ENCODE measurements at regions not wholly inside any gene's neighbourhood (a gene's known extent, or its start where the extent isn't known, plus 50 kb on each side); places are given as distances from the start of the nearest gene placed in this dataset.
A peak's percentile ranks its signal among the peaks of the same experiment; 100 is the strongest.

GRCh38 chr10:118465300-118465874 is 123.3 kb upstream of the FAM204A start:
- H3K9me3 Mint-ChIP-seq (ENCODE audit: low read depth): no peaks in the 10 kb centered on the region
- H3K27ac Mint-ChIP-seq: no peak overlapping the region
- no peak overlapping the region for H3K4me3 Mint-ChIP-seq
- no peaks in the 10 kb centered on the region for H3K4me1 Mint-ChIP-seq (ENCODE audit: low read depth)
- no peaks in the 10 kb centered on the region for H3K36me3 Mint-ChIP-seq
- H3K27me3 Mint-ChIP-seq: peaks cover 9% of the 10 kb centered on the region

- Mint-ChIP-seq H3K27ac (no peak overlapping the region), H3K4me1 (ENCODE audit: low read depth) (peaks cover 4% of the 10 kb centered on the region), H3K9me3 (ENCODE audit: low read depth) (no peaks in the 10 kb centered on the region), H3K4me3 (no peak overlapping the region), H3K36me3 (no peaks in the 10 kb centered on the region), H3K27me3 (peaks cover 10% of the 10 kb centered on the region)
Observed at GRCh38 chr10:118463740-118464139, 121.6 kb upstream of the FAM204A start.

DNA sequence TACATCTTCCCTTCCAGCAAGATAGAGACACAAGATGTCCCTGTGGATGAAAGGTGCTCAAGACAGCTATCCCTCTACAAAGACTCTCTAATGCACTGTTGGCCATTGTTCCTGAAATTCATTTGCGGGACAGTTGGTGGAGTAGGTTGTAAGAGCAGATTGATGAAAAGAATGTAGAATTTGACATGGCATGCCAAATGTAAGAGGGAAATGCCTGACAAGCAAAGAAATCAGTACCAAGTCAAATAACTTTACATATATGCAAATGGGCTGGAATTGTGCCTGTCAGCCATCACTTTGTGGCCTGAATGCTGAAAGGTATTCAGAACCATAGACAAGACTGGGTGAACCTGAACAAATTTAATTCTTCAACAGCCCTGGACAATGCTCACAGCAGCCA is 120.3 kb upstream of the FAM204A start:
- H3K9me3 Mint-ChIP-seq (ENCODE audit: low read depth): no peaks in the 10 kb centered on the region

GRCh38 chr10:118459642-118460193 is 117.6 kb upstream of the FAM204A start:
- peaks cover 15% of the 10 kb centered on the region for H3K27me3 Mint-ChIP-seq
- no peaks in the 10 kb centered on the region for H3K36me3 Mint-ChIP-seq
- H3K4me1 Mint-ChIP-seq (ENCODE audit: low read depth): peaks cover 4% of the 10 kb centered on the region
- no peak overlapping the region for H3K27ac Mint-ChIP-seq
- H3K4me3 Mint-ChIP-seq: peak overlapping the region; percentile 61
- no peaks in the 10 kb centered on the region for H3K9me3 Mint-ChIP-seq (ENCODE audit: low read depth)

More for the DNA sequence above, 120.3 kb upstream of the FAM204A start:
- Mint-ChIP-seq H3K27me3 (peaks cover 14% of the 10 kb centered on the region), H3K36me3 (no peaks in the 10 kb centered on the region), H3K4me1 (ENCODE audit: low read depth) (peaks cover 4% of the 10 kb centered on the region), H3K27ac (no peak overlapping the region), H3K4me3 (no peak overlapping the region)

DNA sequence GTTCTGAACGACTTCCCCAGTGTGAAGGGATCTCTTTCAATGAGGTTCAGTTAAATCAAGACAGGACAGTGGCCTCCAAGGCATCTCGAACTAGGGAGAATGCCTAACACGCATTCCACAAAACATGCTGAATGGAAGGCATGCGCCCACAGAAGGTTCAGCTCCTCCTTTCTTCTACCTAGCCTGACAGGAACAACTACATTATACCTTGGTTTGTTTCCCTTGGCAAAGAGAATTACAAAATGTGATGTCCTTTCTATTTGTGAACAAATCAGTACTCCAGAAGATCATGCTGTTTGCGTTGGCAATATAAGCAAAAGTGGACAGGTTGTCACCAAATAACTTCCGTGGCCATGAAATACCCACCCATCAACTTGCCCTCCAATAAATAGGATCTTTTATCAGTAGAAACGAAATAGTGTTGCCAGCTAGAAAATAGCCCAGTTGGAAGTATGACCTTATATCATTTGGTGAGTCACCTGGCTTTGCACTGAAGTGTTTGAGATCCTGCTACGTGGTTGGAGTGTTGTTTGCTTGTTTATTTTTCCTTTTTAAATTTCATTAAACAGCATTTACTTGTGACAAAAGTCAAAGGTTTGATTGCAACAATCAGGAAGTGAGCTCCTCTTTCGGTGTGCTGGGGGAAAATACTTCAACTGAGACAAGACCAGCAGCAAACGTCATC is 117.0 kb upstream of the FAM204A start:
- peak overlapping the region; percentile 61 for H3K4me3 Mint-ChIP-seq
- H3K9me3 Mint-ChIP-seq (ENCODE audit: low read depth): no peaks in the 10 kb centered on the region
- no peak overlapping the region for H3K27ac Mint-ChIP-seq
- H3K27me3 Mint-ChIP-seq: peaks cover 15% of the 10 kb centered on the region
- no peaks in the 10 kb centered on the region for H3K36me3 Mint-ChIP-seq
- H3K4me1 Mint-ChIP-seq (ENCODE audit: low read depth): peaks cover 4% of the 10 kb centered on the region

- H3K27me3 Mint-ChIP-seq: peaks cover 13% of the 10 kb centered on the region
- no peak overlapping the region for H3K27ac Mint-ChIP-seq
- no peaks in the 10 kb centered on the region for H3K9me3 Mint-ChIP-seq (ENCODE audit: low read depth)
- no peaks in the 10 kb centered on the region for H3K36me3 Mint-ChIP-seq
- H3K4me1 Mint-ChIP-seq (ENCODE audit: low read depth): peaks cover 4% of the 10 kb centered on the region
- H3K4me3 Mint-ChIP-seq: no peak overlapping the region
Observed at GRCh38 chr10:118457824-118458428, 115.8 kb upstream of the FAM204A start.

- peaks cover 2% of the 10 kb centered on the region for H3K36me3 Mint-ChIP-seq
- H3K4me3 Mint-ChIP-seq: no peak overlapping the region
- no peak overlapping the region for H3K27ac Mint-ChIP-seq
- peaks cover 6% of the 10 kb centered on the region for H3K9me3 Mint-ChIP-seq (ENCODE audit: low read depth)
- peaks cover 4% of the 10 kb centered on the region for H3K4me1 Mint-ChIP-seq (ENCODE audit: low read depth)
- peaks cover 8% of the 10 kb centered on the region for H3K27me3 Mint-ChIP-seq
Observed at GRCh38 chr10:118455181-118455695, 113.1 kb upstream of the FAM204A start.

- peaks cover 6% of the 10 kb centered on the region for H3K9me3 Mint-ChIP-seq (ENCODE audit: low read depth)
- no peak overlapping the region for H3K4me3 Mint-ChIP-seq
- H3K36me3 Mint-ChIP-seq: peaks cover 2% of the 10 kb centered on the region
- H3K27ac Mint-ChIP-seq: no peak overlapping the region
- H3K27me3 Mint-ChIP-seq: peaks cover 10% of the 10 kb centered on the region
- H3K4me1 Mint-ChIP-seq (ENCODE audit: low read depth): no peaks in the 10 kb centered on the region
Observed at GRCh38 chr10:118454211-118454610, 112.1 kb upstream of the FAM204A start.

- Mint-ChIP-seq H3K4me3 (no peak overlapping the region), H3K9me3 (ENCODE audit: low read depth) (peaks cover 6% of the 10 kb centered on the region), H3K36me3 (peaks cover 2% of the 10 kb centered on the region), H3K4me1 (ENCODE audit: low read depth) (no peaks in the 10 kb centered on the region), H3K27ac (no peak overlapping the region), H3K27me3 (peaks cover 16% of the 10 kb centered on the region)
Observed at GRCh38 chr10:118452098-118452497, 110.0 kb upstream of the FAM204A start.

DNA sequence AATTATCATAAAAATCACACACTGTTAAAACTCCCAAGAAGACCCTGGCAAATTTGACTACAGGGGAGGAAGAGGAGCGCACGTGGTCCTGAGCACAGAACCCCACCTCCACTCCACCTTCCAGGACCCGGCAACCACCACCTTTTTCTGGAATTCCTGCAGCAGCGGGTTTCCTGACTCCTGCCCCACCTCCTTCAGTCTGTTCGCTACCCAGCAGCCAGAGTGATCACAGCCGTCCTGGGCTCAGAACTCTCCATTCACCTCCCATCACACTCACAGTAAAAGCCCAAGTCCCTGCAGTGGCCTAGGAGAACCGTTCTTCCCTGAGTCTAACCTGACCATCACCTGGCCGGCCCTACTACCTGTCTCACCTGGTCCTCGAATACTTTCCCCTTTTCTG is 107.4 kb upstream of the FAM204A start:
- H3K27me3 Mint-ChIP-seq: peaks cover 14% of the 10 kb centered on the region
- peaks cover 2% of the 10 kb centered on the region for H3K36me3 Mint-ChIP-seq
- no peaks in the 10 kb centered on the region for H3K4me1 Mint-ChIP-seq (ENCODE audit: low read depth)
- H3K9me3 Mint-ChIP-seq (ENCODE audit: low read depth): peaks cover 6% of the 10 kb centered on the region
- no peak overlapping the region for H3K27ac Mint-ChIP-seq
- no peak overlapping the region for H3K4me3 Mint-ChIP-seq

- H3K27me3 Mint-ChIP-seq: peaks cover 14% of the 10 kb centered on the region
- no peaks in the 10 kb centered on the region for H3K4me1 Mint-ChIP-seq (ENCODE audit: low read depth)
- peaks cover 6% of the 10 kb centered on the region for H3K9me3 Mint-ChIP-seq (ENCODE audit: low read depth)
- no peak overlapping the region for H3K27ac Mint-ChIP-seq
- H3K4me3 Mint-ChIP-seq: no peak overlapping the region
- peaks cover 2% of the 10 kb centered on the region for H3K36me3 Mint-ChIP-seq
Observed at GRCh38 chr10:118448744-118449143, 106.6 kb upstream of the FAM204A start.

DNA sequence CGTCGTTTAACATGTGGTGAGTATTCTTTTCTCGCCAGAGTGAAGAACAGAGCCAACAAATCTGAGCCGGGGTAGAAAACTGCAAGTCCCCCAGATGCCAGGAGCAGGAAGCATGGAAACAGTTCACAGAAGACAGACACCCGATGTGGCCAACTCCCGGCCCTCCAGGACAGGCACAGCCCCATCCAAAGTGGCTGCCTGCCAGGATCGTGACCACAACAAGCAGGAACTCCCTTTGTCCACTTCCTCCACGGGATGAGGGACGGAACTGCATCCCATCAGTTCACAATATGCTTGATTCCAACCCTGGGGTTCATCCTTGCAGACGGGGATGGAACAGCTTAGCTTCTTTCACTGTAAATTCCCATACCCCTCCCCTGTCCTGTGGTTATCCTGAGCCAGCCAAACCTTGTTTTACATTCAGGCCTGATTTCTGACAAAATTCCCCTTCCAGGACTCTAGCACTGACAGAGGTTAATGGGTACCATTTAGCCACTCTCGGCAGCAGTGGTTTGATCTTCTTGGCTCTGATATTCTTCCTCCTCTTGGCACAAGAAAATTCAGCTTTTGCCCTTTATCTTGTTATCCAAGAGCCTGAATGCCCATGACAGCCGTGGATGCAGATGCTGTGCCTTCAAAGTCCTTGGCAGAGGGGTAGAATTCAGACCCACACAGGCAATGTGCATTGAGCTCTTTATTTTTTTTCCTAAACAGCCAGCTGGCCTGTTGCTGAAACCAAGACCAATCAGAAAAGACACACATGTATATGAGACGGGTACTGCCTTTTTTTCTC is 105.5 kb upstream of the FAM204A start:
- Mint-ChIP-seq H3K27me3 (peaks cover 14% of the 10 kb centered on the region), H3K4me1 (ENCODE audit: low read depth) (no peaks in the 10 kb centered on the region), H3K36me3 (peaks cover 2% of the 10 kb centered on the region), H3K4me3 (no peak overlapping the region), H3K9me3 (ENCODE audit: low read depth) (peaks cover 6% of the 10 kb centered on the region), H3K27ac (no peak overlapping the region)

DNA sequence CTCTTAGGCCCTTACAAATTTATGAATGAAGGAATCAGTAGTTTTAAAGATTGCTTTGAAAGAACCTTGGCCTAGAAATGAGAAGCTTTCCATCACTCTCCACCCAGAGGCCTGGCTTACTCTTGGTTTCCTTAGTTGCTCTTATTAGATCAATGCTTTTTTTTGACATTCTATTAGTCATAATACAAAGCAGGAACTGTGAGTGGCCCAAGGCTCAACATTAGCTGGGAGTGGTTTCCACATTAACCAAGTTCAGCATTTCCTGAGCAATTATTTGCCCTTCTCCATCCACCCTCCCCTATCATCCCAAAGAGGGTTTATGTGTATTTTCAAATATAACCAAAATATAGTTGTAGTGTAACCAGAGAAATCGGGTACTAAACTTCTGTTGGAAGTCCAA is 103.4 kb upstream of the FAM204A start:
- Mint-ChIP-seq H3K4me3 (no peak overlapping the region), H3K27me3 (peaks cover 14% of the 10 kb centered on the region), H3K9me3 (ENCODE audit: low read depth) (no peaks in the 10 kb centered on the region), H3K36me3 (no peaks in the 10 kb centered on the region), H3K27ac (no peak overlapping the region), H3K4me1 (ENCODE audit: low read depth) (no peaks in the 10 kb centered on the region)

DNA sequence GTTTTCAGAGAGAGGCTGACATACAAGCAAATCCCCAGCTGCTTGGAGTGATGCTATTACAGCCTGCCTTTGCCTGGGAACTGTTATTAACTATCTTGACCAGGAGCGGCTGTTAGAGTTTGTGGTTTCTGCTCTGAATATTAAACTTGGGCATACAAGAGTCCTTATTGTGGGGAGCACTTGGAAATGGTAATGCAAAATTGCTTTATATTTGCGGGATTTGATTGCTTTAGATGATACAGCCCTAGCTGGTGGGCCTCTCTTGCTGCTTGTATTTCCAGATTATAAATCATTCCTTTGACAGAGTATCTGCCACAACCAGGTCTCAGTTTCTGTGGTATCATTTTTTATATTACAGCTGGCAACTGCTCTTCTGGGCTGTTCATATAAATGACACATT is 101.9 kb upstream of the FAM204A start:
- Mint-ChIP-seq H3K27ac (no peak overlapping the region), H3K4me1 (ENCODE audit: low read depth) (no peaks in the 10 kb centered on the region), H3K36me3 (no peaks in the 10 kb centered on the region), H3K9me3 (ENCODE audit: low read depth) (no peaks in the 10 kb centered on the region), H3K27me3 (peaks cover 19% of the 10 kb centered on the region), H3K4me3 (no peak overlapping the region)

- H3K9me3 Mint-ChIP-seq (ENCODE audit: low read depth): no peaks in the 10 kb centered on the region
- no peak overlapping the region for H3K27ac Mint-ChIP-seq
- H3K27me3 Mint-ChIP-seq: peaks cover 20% of the 10 kb centered on the region
- H3K4me3 Mint-ChIP-seq: no peak overlapping the region
- no peaks in the 10 kb centered on the region for H3K36me3 Mint-ChIP-seq
- H3K4me1 Mint-ChIP-seq (ENCODE audit: low read depth): no peaks in the 10 kb centered on the region
Observed at GRCh38 chr10:118442032-118442431, 99.9 kb upstream of the FAM204A start.

All from activated naive CD8-positive, alpha-beta T cell (primary cell).